ENCODE measurements at regions not wholly inside any gene's neighbourhood (a gene's known extent, or its start where the extent isn't known, plus 50 kb on each side); places are given as distances from the start of the nearest gene placed in this dataset.

GRCh38 chr6:155706341-155706740, 250.7 kb upstream of the NOX3 start:
- no peak for TF ChIP-seq POLR2A (IDR thresholded peaks at IDR 0.05; ENCODE audit: low read length)
- no peak for TF ChIP-seq GATA1 (IDR thresholded peaks at IDR 0.05; ENCODE audit: low read depth, low read length)
